Neuronal stem cell (in vitro differentiated cells): ENCODE measurements at regions not wholly inside any gene's neighbourhood (a gene's known extent, or its start where the extent isn't known, plus 50 kb on each side); places are given as distances from the start of the nearest gene placed in this dataset.

ENCODE experiments used
- DNase-seq: peaks from one replicate; pipeline ENCODE4 v3.0.0-alpha.2; 2013; ENCODE audit warnings: low spot score
- H2AFZ ChIP-seq: one replicate; pipeline ENCODE4 v1.6.1; 2013; ENCODE audit warnings: mild to moderate bottlenecking, low read length, inconsistent platforms
- H2AK5ac ChIP-seq: 2 replicates; pipeline ENCODE4 v1.6.1; 2013; ENCODE audit warnings: low read depth, mild to moderate bottlenecking, inconsistent platforms, low read length, moderate library complexity, mixed read lengths
- H2BK120ac ChIP-seq: 2 replicates; pipeline ENCODE4 v1.6.1; 2013; ENCODE audit warnings: low read depth, mild to moderate bottlenecking, inconsistent platforms, low read length, moderate library complexity, mixed read lengths
- H2BK12ac ChIP-seq: one replicate; pipeline ENCODE4 v1.6.1; 2013; ENCODE audit warnings: low read length, inconsistent platforms
- H2BK15ac ChIP-seq: 2 replicates; pipeline ENCODE4 v1.6.1; 2013; ENCODE audit warnings: mild to moderate bottlenecking, low read length, inconsistent platforms, mixed read lengths
- H2BK5ac ChIP-seq: one replicate; pipeline ENCODE4 v1.6.1; 2013; ENCODE audit warnings: inconsistent platforms, mild to moderate bottlenecking, low read length, moderate library complexity
- H3K14ac ChIP-seq: one replicate; pipeline ENCODE4 v1.6.1; 2013; ENCODE audit warnings: low read length, inconsistent platforms
- H3K18ac ChIP-seq: 2 replicates; pipeline ENCODE4 v1.6.1; 2013; ENCODE audit warnings: low read length, inconsistent platforms
- H3K23ac ChIP-seq: 2 replicates; pipeline ENCODE4 v1.6.1; 2013; ENCODE audit warnings: low read depth, mild to moderate bottlenecking, mixed read lengths, low read length, inconsistent platforms; ENCODE audit not compliant: poor library complexity
- H3K27ac ChIP-seq: replicated peaks from 3 replicates; pipeline ENCODE4 v1.5.1; 2013; ENCODE audit warnings: low read length, inconsistent platforms
- H3K27me3 ChIP-seq, 3 experiments: 2 replicates each; pipeline ENCODE4 v1.6.1; 2013; ENCODE audit warnings: low read length in 3 of 3, mild to moderate bottlenecking in 2 of 3, inconsistent platforms in 1 of 3, low read depth in 1 of 3, mixed read lengths in 1 of 3, moderate library complexity in 1 of 3; ENCODE audit not compliant: control insufficient read depth in 3 of 3, insufficient read depth in 3 of 3
- H3K36me3 ChIP-seq, 2 donors: replicated peaks in 1 of 2; 2 replicates each; pipeline ENCODE4 v1.6.1; 2013; ENCODE audit warnings: low read length in 2 of 2; ENCODE audit not compliant: control insufficient read depth in 2 of 2, insufficient read depth in 2 of 2
- H3K4ac ChIP-seq: 2 replicates; pipeline ENCODE4 v1.6.1; 2013; ENCODE audit warnings: inconsistent platforms, mild to moderate bottlenecking, low read length, moderate library complexity
- H3K4me1 ChIP-seq, 2 donors: 1 replicate in 1 of 2; 2 replicates in 1 of 2; pipeline ENCODE4 v1.6.1; 2013; ENCODE audit warnings: low read length in 2 of 2, low read depth in 1 of 2; ENCODE audit not compliant: control insufficient read depth in 2 of 2, insufficient read depth in 1 of 2
- H3K4me2 ChIP-seq: one replicate; pipeline ENCODE4 v1.6.1; 2013; ENCODE audit warnings: mild to moderate bottlenecking, low read length, inconsistent platforms; ENCODE audit not compliant: insufficient read depth, poor library complexity, severe bottlenecking
- H3K4me3 ChIP-seq, 2 donors: 2 replicates each; pipeline ENCODE4 v1.5.1; 2013; ENCODE audit warnings: low read length in 2 of 2, mild to moderate bottlenecking in 2 of 2, inconsistent platforms in 1 of 2, moderate library complexity in 1 of 2
- H3K79me1 ChIP-seq: one replicate; pipeline ENCODE4 v1.6.1; 2013; ENCODE audit warnings: low read depth, mild to moderate bottlenecking, inconsistent platforms, low read length, moderate library complexity
- H3K9ac ChIP-seq: one replicate; pipeline ENCODE4 v1.6.1; 2013; ENCODE audit warnings: mild to moderate bottlenecking, low read depth, low read length, inconsistent platforms; ENCODE audit not compliant: poor library complexity
- H3K9me3 ChIP-seq, 2 donors: replicated peaks in 1 of 2; 2 replicates each; pipeline versions ENCODE3 to v1.6.1; 2013; ENCODE audit warnings: low read length in 2 of 2, mild to moderate bottlenecking in 2 of 2, inconsistent platforms in 1 of 2, low read depth in 1 of 2, mixed read lengths in 1 of 2, moderate library complexity in 1 of 2; ENCODE audit not compliant: control insufficient read depth in 2 of 2, insufficient read depth in 1 of 2
- H4K8ac ChIP-seq: one replicate; pipeline ENCODE4 v1.6.1; 2013; ENCODE audit warnings: low read depth, mild to moderate bottlenecking, inconsistent platforms, low read length, moderate library complexity
- H4K91ac ChIP-seq: one replicate; pipeline ENCODE4 v1.6.1; 2013; ENCODE audit warnings: low read length, low read depth, mild to moderate bottlenecking, inconsistent platforms; ENCODE audit not compliant: poor library complexity
- WGBS, 2 donors: extraction: QIAGEN DNeasy Blood & Tissue Kit; methylation state at CpG; one replicate each; pipeline ENCODE4 v1.1.7; 2013; ENCODE audit warnings: missing lambda C conversion rate in 2 of 2, mixed read lengths in 1 of 2; ENCODE audit not compliant: insufficient read length in 2 of 2, insufficient replicate concordance in 1 of 2; ENCODE audit errors: extremely low coverage in 2 of 2; 5-methylcytosine and 5-hydroxymethylcytosine counted together

DNA sequence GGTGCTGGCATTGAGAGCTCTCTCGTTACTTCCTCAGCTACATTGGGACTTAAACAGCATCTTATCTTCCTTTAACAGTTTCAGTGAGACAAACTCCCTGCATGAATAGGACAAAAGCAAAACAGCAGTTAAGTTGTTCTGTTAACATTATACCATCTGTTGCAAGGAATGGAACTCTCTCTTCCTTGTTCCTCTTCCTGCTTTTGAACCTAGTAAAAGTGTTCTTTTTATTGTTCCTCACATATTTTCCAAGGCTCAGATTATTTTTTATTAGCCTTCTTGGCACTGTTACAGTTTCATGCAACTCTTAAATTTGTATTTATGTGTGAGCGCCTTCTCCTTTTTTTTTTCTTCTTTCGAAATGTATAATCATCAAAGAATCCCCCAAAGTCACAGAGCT is 202.6 kb upstream of the UFM1 start:
- no peak overlapping the region for H3K27ac ChIP-seq
- no peak overlapping the region for H4K91ac ChIP-seq
- no peak overlapping the region for H4K8ac ChIP-seq
- H3K23ac ChIP-seq = no peak overlapping the region
- H3K14ac ChIP-seq = no peak overlapping the region
- no peak overlapping the region for H3K4ac ChIP-seq
- no peaks in the 10 kb centered on the region for H3K79me1 ChIP-seq
- H3K18ac ChIP-seq = no peak overlapping the region
- no peak overlapping the region for H2BK15ac ChIP-seq
- no peak overlapping the region for H3K4me2 ChIP-seq
- H2BK12ac ChIP-seq = no peak overlapping the region
- H3K9me3 ChIP-seq = no peaks in the 10 kb centered on the region
- no peaks in the 10 kb centered on the region for H3K4me1 ChIP-seq
- no peak overlapping the region for H3K4me3 ChIP-seq
- no peak for DNase-seq
- H3K36me3 ChIP-seq = no peaks in the 10 kb centered on the region
- H3K27me3 ChIP-seq = no peaks in the 10 kb centered on the region
- no peak overlapping the region for H2BK120ac ChIP-seq
- no peak overlapping the region for H2BK5ac ChIP-seq
- no peak overlapping the region for H2AFZ ChIP-seq
- no peak overlapping the region for H2AK5ac ChIP-seq
- no peak overlapping the region for H3K9ac ChIP-seq
- no CpG with 5 or more reads among the region's 3 CpGs for WGBS, 2 donors

GRCh38 chr13:38141792-38142191 is 207.9 kb upstream of the UFM1 start:
- Histone ChIP-seq H2BK15ac (no peak overlapping the region), H3K27me3 (no peaks in the 10 kb centered on the region), H4K8ac (no peak overlapping the region), H3K79me1 (no peaks in the 10 kb centered on the region), H2AFZ (no peak overlapping the region), H2BK120ac (no peak overlapping the region), H3K18ac (no peak overlapping the region), H3K14ac (no peak overlapping the region), H3K23ac (no peak overlapping the region), H3K4me2 (no peak overlapping the region), H2AK5ac (no peak overlapping the region), H3K9me3 (no peaks in the 10 kb centered on the region), H2BK12ac (no peak overlapping the region), H3K4me1 (no peaks in the 10 kb centered on the region), H3K36me3 (no peaks in the 10 kb centered on the region), H4K91ac (no peak overlapping the region), H2BK5ac (no peak overlapping the region), H3K4me3 (no peak overlapping the region), H3K9ac (no peak overlapping the region), H3K4ac (no peak overlapping the region), H3K27ac (no peak overlapping the region)
- no peak for DNase-seq

- Histone ChIP-seq H3K4me2 (no peak overlapping the region), H4K91ac (no peak overlapping the region), H4K8ac (no peak overlapping the region), H3K14ac (no peak overlapping the region), H3K4me3 (no peak overlapping the region), H3K36me3 (no peaks in the 10 kb centered on the region), H3K27ac (no peak overlapping the region), H2AFZ (no peak overlapping the region), H2BK5ac (no peak overlapping the region), H2BK120ac (no peak overlapping the region), H3K18ac (no peak overlapping the region), H3K23ac (no peak overlapping the region), H3K9ac (no peak overlapping the region), H3K4me1 (no peaks in the 10 kb centered on the region), H2AK5ac (no peak overlapping the region), H3K9me3 (no peaks in the 10 kb centered on the region), H2BK12ac (no peak overlapping the region), H2BK15ac (no peak overlapping the region), H3K27me3 (no peaks in the 10 kb centered on the region), H3K79me1 (no peaks in the 10 kb centered on the region), H3K4ac (no peak overlapping the region)
- WGBS, 2 donors = no CpG with 5 or more reads among the region's 4 CpGs
- DNase-seq = no peak
These were observed 214.1 kb upstream of the UFM1 start for GRCh38 chr13:38135592-38135991.

- Histone ChIP-seq H3K79me1 (no peaks in the 10 kb centered on the region), H4K8ac (no peak overlapping the region)
These were observed 228.4 kb upstream of the UFM1 start for GRCh38 chr13:38121267-38121666.

More at GRCh38 chr13:38121267-38121666, 228.4 kb upstream of the UFM1 start:
- H2BK15ac ChIP-seq = no peak overlapping the region
- H3K23ac ChIP-seq = no peak overlapping the region
- H2BK12ac ChIP-seq = no peak overlapping the region
- no CpG with 5 or more reads among the region's 4 CpGs for WGBS, 2 donors
- no peak overlapping the region for H3K14ac ChIP-seq
- DNase-seq = no peak
- no peaks in the 10 kb centered on the region for H3K9me3 ChIP-seq
- H3K4ac ChIP-seq = no peak overlapping the region
- H3K4me3 ChIP-seq = no peak overlapping the region
- no peaks in the 10 kb centered on the region for H3K27me3 ChIP-seq
- H2BK5ac ChIP-seq = no peak overlapping the region
- H3K4me1 ChIP-seq = no peaks in the 10 kb centered on the region
- H2BK120ac ChIP-seq = no peak overlapping the region
- no peak overlapping the region for H4K91ac ChIP-seq
- H3K36me3 ChIP-seq = no peaks in the 10 kb centered on the region
- H2AK5ac ChIP-seq = no peak overlapping the region
- no peak overlapping the region for H3K27ac ChIP-seq
- no peak overlapping the region for H3K18ac ChIP-seq
- H3K9ac ChIP-seq = no peak overlapping the region
- no peak overlapping the region for H2AFZ ChIP-seq
- H3K4me2 ChIP-seq = no peak overlapping the region
